Neural cell (in vitro differentiated cells): ENCODE measurements at regions not wholly inside any gene's neighbourhood (a gene's known extent, or its start where the extent isn't known, plus 50 kb on each side); places are given as distances from the start of the nearest gene placed in this dataset.

Source experiments
- CTCF ChIP-seq: fragments of 450-650 bp; IDR thresholded peaks from 2 replicates; pipeline ENCODE4 v1.5.1; 2014; ENCODE audit warnings: antibody characterized with exemption, mild to moderate bottlenecking, moderate library complexity; ENCODE audit not compliant: poor library complexity, severe bottlenecking
- EP300 ChIP-seq: fragments of 450-650 bp; conservative IDR thresholded peaks from 2 replicates; pipeline ENCODE4 v1.6.1; 2014; ENCODE audit warnings: antibody characterized with exemption, mild to moderate bottlenecking, moderate library complexity; ENCODE audit not compliant: poor library complexity, severe bottlenecking
- EZH2 ChIP-seq: fragments of 200-600, 300-800 bp; shearing (Covaris generic), sonication (generic); IDR thresholded peaks from 2 replicates; pipeline ENCODE4 v1.6.1; 2014; ENCODE audit warnings: antibody characterized with exemption, low read length, borderline replicate concordance, mild to moderate bottlenecking; ENCODE audit not compliant: insufficient read depth, poor library complexity, severe bottlenecking
- POLR2AphosphoS5 ChIP-seq: IDR thresholded peaks from 2 replicates; pipeline ENCODE4 v1.6.1; 2012
- RAD21 ChIP-seq: fragments of 450-650 bp; conservative IDR thresholded peaks from 2 replicates; pipeline ENCODE4 v1.6.1; 2014; ENCODE audit warnings: antibody characterized with exemption, mild to moderate bottlenecking, moderate library complexity
- SMC3 ChIP-seq: fragments of 450-650 bp; conservative IDR thresholded peaks from 2 replicates; pipeline ENCODE4 v1.6.1; 2014; ENCODE audit warnings: antibody characterized with exemption, mild to moderate bottlenecking, moderate library complexity; ENCODE audit not compliant: poor library complexity
- TAF1 ChIP-seq: IDR thresholded peaks from 2 replicates; pipeline ENCODE4 v1.6.1; 2012; ENCODE audit warnings: low read depth
- TF ChIP-seq, protein P1 (sequence below): IDR thresholded peaks from 2 replicates; pipeline ENCODE4 v1.6.1; 2012; ENCODE audit warnings: borderline replicate concordance

- TF ChIP-seq CTCF (no peak), SMC3 (no peak), POLR2AphosphoS5 (no peak), EZH2 (no peak), TAF1 (no peak), RAD21 (no peak), EP300 (no peak)
- TF ChIP-seq, protein P1, sequence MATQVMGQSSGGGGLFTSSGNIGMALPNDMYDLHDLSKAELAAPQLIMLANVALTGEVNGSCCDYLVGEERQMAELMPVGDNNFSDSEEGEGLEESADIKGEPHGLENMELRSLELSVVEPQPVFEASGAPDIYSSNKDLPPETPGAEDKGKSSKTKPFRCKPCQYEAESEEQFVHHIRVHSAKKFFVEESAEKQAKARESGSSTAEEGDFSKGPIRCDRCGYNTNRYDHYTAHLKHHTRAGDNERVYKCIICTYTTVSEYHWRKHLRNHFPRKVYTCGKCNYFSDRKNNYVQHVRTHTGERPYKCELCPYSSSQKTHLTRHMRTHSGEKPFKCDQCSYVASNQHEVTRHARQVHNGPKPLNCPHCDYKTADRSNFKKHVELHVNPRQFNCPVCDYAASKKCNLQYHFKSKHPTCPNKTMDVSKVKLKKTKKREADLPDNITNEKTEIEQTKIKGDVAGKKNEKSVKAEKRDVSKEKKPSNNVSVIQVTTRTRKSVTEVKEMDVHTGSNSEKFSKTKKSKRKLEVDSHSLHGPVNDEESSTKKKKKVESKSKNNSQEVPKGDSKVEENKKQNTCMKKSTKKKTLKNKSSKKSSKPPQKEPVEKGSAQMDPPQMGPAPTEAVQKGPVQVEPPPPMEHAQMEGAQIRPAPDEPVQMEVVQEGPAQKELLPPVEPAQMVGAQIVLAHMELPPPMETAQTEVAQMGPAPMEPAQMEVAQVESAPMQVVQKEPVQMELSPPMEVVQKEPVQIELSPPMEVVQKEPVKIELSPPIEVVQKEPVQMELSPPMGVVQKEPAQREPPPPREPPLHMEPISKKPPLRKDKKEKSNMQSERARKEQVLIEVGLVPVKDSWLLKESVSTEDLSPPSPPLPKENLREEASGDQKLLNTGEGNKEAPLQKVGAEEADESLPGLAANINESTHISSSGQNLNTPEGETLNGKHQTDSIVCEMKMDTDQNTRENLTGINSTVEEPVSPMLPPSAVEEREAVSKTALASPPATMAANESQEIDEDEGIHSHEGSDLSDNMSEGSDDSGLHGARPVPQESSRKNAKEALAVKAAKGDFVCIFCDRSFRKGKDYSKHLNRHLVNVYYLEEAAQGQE = no peak
Measured at GRCh38 chr5:62212648-62213047, 93.4 kb upstream of the KIF2A start.
